OCI-LY1 (cell line): ENCODE measurements at regions not wholly inside any gene's neighbourhood (a gene's known extent, or its start where the extent isn't known, plus 50 kb on each side); places are given as distances from the start of the nearest gene placed in this dataset.

ENCODE experiments used
- H2AFZ ChIP-seq: fragments of 200-600 bp; sonication (generic), shearing (Covaris generic); 2 replicates; pipeline ENCODE4 v1.6.0; 2014; ENCODE audit warnings: antibody characterized with exemption, mild to moderate bottlenecking, low read length
- H3F3A ChIP-seq: fragments of 200-600 bp; sonication (generic), shearing (Covaris generic); 2 replicates; pipeline ENCODE4 v1.6.0; 2014; ENCODE audit warnings: mild to moderate bottlenecking, antibody characterized with exemption, low read length, moderate library complexity; ENCODE audit not compliant: insufficient read depth
- H3K27ac ChIP-seq: fragments of 200-600 bp; sonication (generic); 2 replicates; pipeline ENCODE4 v1.5.1; 2014; ENCODE audit warnings: low read length, mixed run types, mild to moderate bottlenecking, low read depth; ENCODE audit not compliant: poor library complexity, severe bottlenecking
- H3K27me3 ChIP-seq: fragments of 200-600 bp; sonication (generic); 2 replicates; pipeline ENCODE4 v1.6.0; 2014; ENCODE audit warnings: antibody characterized with exemption, mild to moderate bottlenecking, low read length, moderate library complexity; ENCODE audit not compliant: insufficient read depth
- H3K36me3 ChIP-seq: fragments of 200-600 bp; sonication (generic); 2 replicates; pipeline ENCODE4 v1.6.1; 2014; ENCODE audit warnings: mild to moderate bottlenecking, antibody characterized with exemption, low read length, moderate library complexity, mixed read lengths; ENCODE audit not compliant: insufficient read depth
- H3K4me1 ChIP-seq: fragments of 200-600 bp; sonication (generic); 2 replicates; pipeline ENCODE4 v1.5.1; 2014; ENCODE audit warnings: mild to moderate bottlenecking, low read length, moderate library complexity; ENCODE audit not compliant: insufficient read depth, severe bottlenecking
- H3K4me2 ChIP-seq: fragments of 200-600 bp; sonication (generic), shearing (Covaris generic); 2 replicates; pipeline ENCODE4 v1.6.1; 2014; ENCODE audit warnings: low read length
- H3K4me3 ChIP-seq: fragments of 200-600 bp; sonication (generic); 2 replicates; pipeline ENCODE4 v1.5.1; 2014; ENCODE audit warnings: low read length, low read depth, mild to moderate bottlenecking, mixed read lengths; ENCODE audit not compliant: poor library complexity, severe bottlenecking
- H3K79me2 ChIP-seq: fragments of 200-600 bp; shearing (Covaris generic); 2 replicates; pipeline ENCODE4 v1.6.1; 2016; ENCODE audit warnings: mixed run types, low read length, mixed read lengths; ENCODE audit not compliant: insufficient read depth
- H3K9ac ChIP-seq: fragments of 200-600 bp; sonication (generic), shearing (Covaris generic); 2 replicates; pipeline ENCODE4 v1.6.1; 2014; ENCODE audit warnings: mild to moderate bottlenecking, low read length, mixed read lengths
- H3K9me2 ChIP-seq: fragments of 200-600 bp; sonication (generic), shearing (Covaris generic); 2 replicates; pipeline ENCODE4 v1.6.1; 2014; ENCODE audit warnings: low read depth, mild to moderate bottlenecking, low read length, mixed read lengths
- H3K9me3 ChIP-seq: fragments of 200-600 bp; shearing (Covaris generic); 2 replicates; pipeline ENCODE4 v1.6.1; 2014; ENCODE audit warnings: low read length, mixed read lengths
- H4K20me1 ChIP-seq: fragments of 200-600 bp; sonication (generic), shearing (Covaris generic); 2 replicates; pipeline ENCODE4 v1.6.0; 2016; ENCODE audit warnings: mild to moderate bottlenecking, low read length; ENCODE audit not compliant: insufficient read depth
- EZH2 ChIP-seq: fragments of 200-600 bp; sonication (generic), shearing (Covaris generic); IDR thresholded peaks from 2 replicates; pipeline ENCODE4 v1.8.0; 2017; ENCODE audit warnings: borderline replicate concordance, mixed run types, mild to moderate bottlenecking, antibody characterized with exemption, low read length, moderate library complexity, mixed read lengths
- TF ChIP-seq, protein P1 (sequence below): fragments of 200-600 bp; sonication (generic), shearing (Covaris generic); IDR thresholded peaks from 2 replicates; pipeline ENCODE4 v1.5.1; 2017; ENCODE audit warnings: mild to moderate bottlenecking, antibody characterized with exemption, low read length, moderate library complexity, mixed read lengths

DNA sequence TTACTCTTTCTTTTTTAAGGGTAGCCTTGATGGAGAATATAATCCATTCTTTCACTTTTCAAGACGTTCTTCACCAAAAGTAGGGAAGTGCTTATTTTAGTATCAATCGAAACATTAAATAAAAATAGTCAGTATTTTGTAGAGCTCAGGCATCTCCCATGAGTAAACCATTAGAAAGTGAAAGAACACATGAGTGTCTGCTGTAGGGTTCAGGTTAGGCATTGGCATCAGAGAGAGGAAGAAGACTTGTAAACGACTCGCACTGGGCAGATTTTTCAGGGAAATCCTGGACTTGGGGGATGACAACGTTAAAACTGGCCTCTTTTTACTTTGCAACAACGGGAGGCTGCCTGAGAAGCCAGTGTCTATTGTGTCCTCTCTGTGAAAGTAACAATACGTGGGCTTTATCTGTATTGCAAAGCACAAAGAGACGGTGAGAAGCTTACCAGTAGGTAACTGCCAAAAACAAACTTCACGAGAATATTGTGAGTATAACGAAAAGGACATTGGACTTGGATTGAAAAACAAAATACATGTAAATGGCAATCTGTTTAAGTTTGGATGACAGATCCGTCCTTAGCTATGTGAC, 451.7 kb downstream of the PYDC2 start:
- H3K36me3 ChIP-seq, result no peaks in the 10 kb centered on the region
- no peak overlapping the region for H2AFZ ChIP-seq
- TF ChIP-seq EZH2, result no peak
- TF ChIP-seq, protein P1, sequence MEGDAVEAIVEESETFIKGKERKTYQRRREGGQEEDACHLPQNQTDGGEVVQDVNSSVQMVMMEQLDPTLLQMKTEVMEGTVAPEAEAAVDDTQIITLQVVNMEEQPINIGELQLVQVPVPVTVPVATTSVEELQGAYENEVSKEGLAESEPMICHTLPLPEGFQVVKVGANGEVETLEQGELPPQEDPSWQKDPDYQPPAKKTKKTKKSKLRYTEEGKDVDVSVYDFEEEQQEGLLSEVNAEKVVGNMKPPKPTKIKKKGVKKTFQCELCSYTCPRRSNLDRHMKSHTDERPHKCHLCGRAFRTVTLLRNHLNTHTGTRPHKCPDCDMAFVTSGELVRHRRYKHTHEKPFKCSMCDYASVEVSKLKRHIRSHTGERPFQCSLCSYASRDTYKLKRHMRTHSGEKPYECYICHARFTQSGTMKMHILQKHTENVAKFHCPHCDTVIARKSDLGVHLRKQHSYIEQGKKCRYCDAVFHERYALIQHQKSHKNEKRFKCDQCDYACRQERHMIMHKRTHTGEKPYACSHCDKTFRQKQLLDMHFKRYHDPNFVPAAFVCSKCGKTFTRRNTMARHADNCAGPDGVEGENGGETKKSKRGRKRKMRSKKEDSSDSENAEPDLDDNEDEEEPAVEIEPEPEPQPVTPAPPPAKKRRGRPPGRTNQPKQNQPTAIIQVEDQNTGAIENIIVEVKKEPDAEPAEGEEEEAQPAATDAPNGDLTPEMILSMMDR, result no peak
- no peak overlapping the region for H3K4me2 ChIP-seq
- no peaks in the 10 kb centered on the region for H4K20me1 ChIP-seq
- H3K27me3 ChIP-seq, result no peaks in the 10 kb centered on the region
- H3K9me3 ChIP-seq, result no peaks in the 10 kb centered on the region
- no peaks in the 10 kb centered on the region for H3K4me1 ChIP-seq
- no peak overlapping the region for H3K27ac ChIP-seq
- H3K9me2 ChIP-seq, result no peaks in the 10 kb centered on the region
- no peak overlapping the region for H3K4me3 ChIP-seq
- H3F3A ChIP-seq, result no peaks in the 10 kb centered on the region
- no peak overlapping the region for H3K9ac ChIP-seq
- H3K79me2 ChIP-seq, result no peaks in the 10 kb centered on the region

DNA sequence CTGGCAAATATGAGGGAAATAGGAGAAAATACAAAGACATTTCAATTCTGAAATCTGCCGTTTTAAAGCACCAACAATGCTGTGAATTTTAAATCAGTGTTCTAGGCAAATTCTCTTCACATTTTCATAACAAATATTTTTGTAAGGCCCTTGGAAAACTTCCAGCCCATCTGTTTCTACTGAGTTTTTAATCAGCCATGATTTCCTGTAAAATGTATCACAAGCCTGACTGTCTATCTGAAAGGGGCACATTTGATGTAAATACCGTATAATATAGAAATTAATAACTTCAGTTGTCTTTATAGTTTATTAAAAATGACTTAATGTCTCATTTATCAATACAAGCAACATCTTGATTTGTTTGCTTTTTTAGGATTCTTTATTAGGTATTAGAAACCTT, 454.7 kb downstream of the PYDC2 start:
- H2AFZ ChIP-seq, result no peak overlapping the region

DNA sequence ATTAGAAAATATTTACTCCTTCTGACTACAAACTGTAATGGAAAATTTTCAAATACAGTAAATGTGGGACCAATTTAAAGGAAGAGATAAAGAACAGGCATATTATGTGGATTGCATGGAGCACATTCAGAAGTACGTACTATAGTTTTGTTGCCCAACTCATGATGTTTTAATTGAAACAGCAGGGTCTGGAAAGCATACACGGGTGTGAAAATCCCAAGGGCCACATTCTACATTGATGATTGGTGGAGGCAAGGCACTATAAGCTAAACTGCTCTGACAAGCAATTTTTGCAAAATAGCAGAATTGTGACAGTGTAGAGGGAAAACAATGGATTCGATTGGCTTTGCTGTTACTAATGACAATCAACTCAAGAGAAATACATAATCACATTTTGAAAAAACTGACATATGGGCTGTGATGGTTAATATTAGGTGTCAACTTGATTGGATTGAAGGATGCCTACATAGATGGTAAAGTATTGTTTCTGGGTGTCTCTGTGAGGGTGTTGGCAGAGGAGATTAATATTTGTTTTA, 458.6 kb downstream of the PYDC2 start:
- H3K4me3 ChIP-seq, result no peak overlapping the region
- no peaks in the 10 kb centered on the region for H3F3A ChIP-seq
- no peaks in the 10 kb centered on the region for H3K9me3 ChIP-seq
- no peak overlapping the region for H3K4me2 ChIP-seq
- no peak overlapping the region for H2AFZ ChIP-seq
- no peaks in the 10 kb centered on the region for H3K27me3 ChIP-seq
- H3K9ac ChIP-seq, result no peak overlapping the region
- H3K9me2 ChIP-seq, result no peaks in the 10 kb centered on the region
- no peaks in the 10 kb centered on the region for H3K79me2 ChIP-seq
- no peak overlapping the region for H3K27ac ChIP-seq
- no peaks in the 10 kb centered on the region for H3K4me1 ChIP-seq
- no peak for TF ChIP-seq EZH2
- TF ChIP-seq, protein P1, result no peak
- no peaks in the 10 kb centered on the region for H3K36me3 ChIP-seq
- no peaks in the 10 kb centered on the region for H4K20me1 ChIP-seq

More for the DNA sequence above, 454.7 kb downstream of the PYDC2 start:
- Histone ChIP-seq H3K4me1 (no peaks in the 10 kb centered on the region), H3K27ac (no peak overlapping the region), H3F3A (no peaks in the 10 kb centered on the region), H3K9me3 (no peaks in the 10 kb centered on the region), H4K20me1 (no peaks in the 10 kb centered on the region), H3K4me3 (no peak overlapping the region), H3K4me2 (no peak overlapping the region), H3K9me2 (no peaks in the 10 kb centered on the region), H3K36me3 (no peaks in the 10 kb centered on the region), H3K79me2 (no peaks in the 10 kb centered on the region), H3K27me3 (no peaks in the 10 kb centered on the region), H3K9ac (no peak overlapping the region)
- TF ChIP-seq EZH2, result no peak
- TF ChIP-seq, protein P1, result no peak
